GM18498 (cell line): ENCODE measurements at regions not wholly inside any gene's neighbourhood (a gene's known extent, or its start where the extent isn't known, plus 50 kb on each side); places are given as distances from the start of the nearest gene placed in this dataset.
A peak's percentile ranks its signal among the peaks of the same experiment; 100 is the strongest.

Source experiments
- ATAC-seq: cut with Tn5 transposase; IDR thresholded peaks from one replicate; pipeline ENCODE4 v1.9.1; 2021; ENCODE audit warnings: mild to moderate bottlenecking, moderate library complexity; ENCODE audit not compliant: unreplicated experiment

DNA sequence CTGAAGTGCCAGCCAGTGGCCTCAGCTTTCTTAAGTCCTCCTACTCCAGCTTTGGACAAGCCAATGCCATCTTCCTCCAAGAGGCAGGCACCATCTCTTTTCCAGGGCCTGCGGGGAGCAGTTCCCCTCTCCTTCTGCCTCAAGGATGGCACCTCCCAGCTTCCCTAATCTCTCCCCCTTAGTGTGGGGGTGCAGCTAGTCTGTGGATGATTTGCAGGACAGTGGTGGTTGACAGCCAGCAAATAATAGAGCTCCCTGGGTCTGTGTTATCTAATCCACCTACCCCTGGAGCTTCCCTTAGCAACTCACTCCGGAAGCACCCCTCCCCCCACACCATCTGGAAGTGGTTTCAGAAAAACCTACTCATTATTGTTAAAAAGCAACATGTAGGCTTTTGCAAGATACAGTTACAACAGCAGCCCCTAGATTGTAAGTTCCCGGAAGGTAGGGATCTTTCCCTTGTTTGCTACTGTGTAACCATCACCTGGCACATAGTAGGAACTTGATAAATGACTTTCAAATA lies 247.1 kb downstream of the BCOR start:
- no peak for ATAC-seq

DNA sequence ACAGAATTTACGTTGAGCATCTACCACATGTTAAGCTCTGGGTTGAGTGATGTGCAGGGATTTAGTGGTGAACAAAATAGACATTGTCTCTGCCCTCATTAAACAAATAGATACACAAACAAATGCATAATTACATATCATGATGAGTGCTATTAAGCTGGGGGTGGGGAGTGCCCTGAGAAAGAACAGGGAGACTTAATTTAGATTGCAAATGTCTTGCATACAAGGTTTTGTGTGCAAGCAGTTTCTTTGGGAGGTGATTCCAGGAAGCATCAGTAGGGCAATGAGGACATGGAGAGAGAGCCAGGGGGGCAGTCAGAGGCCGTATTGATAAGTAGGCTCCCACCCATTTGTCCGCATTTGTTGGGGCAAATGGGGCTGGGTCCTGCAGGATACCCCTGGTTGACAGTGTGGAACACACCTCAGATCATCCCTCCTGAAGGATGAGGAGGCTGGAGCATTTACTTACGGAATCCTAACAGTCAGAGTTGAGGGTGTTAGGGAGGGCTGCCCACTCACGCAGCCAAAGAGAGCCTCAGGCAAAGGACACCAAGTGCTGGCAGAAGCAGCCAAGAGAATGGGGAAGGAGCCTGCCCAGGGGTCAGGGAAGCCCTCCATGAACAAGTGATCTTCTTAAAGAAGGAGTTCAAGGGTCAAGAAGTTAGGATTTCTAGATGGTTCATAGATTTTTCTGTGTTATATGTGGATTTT lies 245.9 kb downstream of the BCOR start:
- no peak for ATAC-seq

DNA sequence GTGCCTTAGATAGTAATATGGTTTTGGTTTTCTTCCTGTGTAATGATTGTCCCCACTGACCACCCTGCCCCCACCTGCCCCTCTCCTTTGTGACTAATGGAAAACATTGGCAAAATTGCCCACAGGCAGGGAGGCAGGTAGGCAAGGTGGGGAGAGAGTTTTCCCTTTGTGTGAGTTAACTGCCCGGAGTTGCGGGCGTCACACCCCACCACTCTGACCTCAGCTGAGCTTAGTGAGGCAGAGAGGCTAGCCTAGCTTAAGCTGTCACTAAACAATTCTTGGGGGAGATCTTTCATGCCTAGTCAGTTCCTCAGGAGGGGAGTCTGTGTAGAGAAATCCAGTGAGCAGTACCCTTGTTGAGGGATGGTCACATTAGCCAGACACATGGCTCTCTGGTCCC lies 245.3 kb downstream of the BCOR start:
- ATAC-seq = no peak

DNA sequence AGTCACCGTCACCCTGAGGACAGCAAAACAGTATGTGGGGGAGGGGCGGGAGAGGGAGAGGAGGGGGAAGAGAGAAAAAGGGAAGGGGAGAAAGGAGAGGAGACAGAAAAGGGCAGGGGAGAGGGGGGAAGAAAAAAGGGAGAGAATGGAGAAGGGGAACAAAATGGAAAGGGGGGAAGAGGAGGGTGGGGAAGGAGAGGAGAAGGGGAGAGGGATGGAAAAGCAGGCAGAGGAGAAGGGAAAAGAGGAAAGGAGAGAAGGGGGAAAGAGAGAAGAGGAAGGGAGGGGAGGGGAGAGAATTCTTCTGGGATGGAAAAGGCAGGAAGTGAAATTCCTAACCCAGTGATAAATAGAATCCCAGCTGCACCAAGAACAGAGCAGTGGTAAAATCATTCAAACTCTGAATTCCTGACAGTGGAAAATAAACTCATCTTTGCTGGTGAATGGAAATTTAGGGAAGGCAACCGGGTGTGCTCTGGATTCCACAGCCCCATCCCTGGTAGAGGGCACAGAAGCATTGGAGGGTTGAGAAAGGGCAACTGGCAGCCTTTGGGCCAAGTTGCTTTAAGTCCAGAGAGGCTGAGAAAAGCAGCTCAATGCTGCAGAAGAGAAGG lies 244.2 kb downstream of the BCOR start:
- ATAC-seq = no peak

DNA sequence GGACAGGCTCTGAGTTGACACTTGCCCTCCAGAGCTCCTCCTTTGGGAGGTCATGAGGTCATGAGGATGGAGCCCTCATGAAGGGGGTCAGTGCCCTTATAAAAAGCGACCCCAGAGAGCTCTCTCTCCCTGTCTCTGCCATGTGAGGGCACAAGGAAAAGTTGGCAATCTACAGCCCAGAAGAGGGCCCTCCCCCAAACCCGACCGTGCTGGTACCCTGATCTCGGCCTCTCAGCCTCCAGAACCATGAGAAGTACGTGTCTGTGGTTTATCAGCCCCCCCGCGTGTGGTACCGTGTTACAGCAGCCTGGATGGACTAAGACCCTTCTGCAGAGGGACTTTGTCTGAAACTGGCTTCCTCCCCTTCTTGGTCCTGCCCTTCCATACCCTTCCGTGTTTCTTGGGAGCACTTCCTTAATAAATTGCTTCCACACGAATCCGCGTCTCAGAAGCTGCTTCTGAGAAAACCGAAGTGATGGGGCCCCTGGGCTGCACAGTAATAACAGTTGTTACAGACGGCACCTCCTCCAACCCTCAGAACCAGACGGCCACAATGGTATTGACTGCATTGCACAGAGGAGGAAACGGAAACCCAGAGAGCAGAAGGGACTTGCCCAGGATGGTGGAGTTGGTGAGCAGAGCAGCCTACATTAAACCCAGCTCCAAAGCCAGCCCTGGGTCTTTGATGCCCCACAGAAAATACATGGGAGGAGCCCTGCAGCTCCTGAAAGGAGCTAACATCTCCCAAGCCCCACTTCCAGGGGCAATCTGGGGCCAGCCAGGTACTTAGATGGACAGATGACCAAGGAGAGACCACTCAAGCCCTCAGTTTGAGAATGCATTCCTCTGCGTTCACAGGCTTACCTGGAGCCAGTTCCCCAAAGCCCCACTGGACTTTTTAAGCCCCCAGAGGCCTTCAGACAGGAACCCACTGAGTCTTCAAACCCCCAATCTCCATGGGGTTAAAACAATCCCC lies 242.7 kb downstream of the BCOR start:
- ATAC-seq = peak; percentile 76

DNA sequence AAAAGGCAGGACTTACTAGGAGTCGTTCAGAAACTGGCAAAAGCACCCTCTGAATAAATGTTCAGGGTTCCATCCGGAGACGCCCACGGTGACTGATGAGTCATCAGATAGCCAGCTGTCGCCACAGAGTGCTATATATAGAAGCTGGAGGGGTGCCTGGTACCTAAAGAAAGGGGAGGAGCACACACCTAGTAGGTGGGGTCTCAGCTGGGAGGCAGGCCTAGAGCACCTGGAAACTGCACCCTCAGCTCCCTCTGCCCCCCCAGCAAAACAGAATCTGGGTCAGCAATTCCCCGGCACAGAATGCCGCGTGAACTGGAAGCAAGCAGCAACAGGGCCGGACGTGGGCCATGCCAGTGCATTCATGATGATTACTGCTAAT lies 242.0 kb downstream of the BCOR start:
- peak; percentile 53 for ATAC-seq

DNA sequence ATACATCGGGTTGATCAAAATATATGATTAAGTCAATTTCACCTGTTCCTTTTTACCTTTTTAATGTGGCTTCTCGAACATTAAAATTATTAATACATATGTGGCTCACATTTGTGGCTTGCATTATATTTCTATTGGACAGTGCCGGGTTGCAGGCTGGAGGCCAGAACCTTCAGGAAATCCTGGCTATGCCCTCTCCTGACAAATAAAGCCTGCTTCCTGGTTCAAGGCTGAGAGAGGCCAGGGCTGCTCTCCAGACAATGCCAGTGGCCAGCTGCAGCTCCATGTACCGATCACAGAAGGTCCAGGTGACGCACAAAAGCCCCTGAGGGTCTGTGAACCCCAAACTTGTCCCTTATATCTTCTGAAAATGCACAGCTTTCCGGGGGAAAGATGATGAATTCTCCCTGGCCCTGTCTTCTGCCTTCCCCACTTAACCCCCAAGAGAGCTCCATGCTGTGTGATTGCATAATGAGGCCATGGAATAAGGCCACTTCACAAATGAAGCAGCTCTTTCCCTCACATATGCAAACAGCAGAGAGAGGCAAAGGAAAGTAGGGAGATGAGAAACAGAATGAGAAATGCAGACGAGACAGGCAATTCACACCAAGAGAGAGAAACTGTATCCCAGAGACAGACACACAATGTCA lies 241.2 kb downstream of the BCOR start:
- no peak for ATAC-seq

DNA sequence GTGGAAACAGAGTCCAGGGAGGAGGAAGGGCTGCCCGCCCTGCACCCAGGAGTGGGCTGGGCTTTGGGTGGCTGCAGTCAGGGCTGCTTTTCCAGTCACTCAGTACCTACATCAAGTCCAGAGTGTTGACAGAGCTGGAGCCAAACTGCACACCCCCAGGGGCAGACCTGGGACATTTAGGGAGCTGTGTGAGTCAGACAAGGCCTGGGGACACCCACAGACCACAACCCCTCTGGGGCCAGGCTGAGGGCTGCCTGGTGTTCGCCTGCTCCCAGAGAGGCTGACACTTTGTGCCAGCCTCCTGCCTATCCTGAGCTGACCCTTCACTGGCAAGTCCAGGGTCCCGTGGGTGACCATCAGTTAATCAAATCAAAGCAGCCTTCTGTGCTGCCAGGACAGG lies 240.0 kb downstream of the BCOR start:
- ATAC-seq = no peak

DNA sequence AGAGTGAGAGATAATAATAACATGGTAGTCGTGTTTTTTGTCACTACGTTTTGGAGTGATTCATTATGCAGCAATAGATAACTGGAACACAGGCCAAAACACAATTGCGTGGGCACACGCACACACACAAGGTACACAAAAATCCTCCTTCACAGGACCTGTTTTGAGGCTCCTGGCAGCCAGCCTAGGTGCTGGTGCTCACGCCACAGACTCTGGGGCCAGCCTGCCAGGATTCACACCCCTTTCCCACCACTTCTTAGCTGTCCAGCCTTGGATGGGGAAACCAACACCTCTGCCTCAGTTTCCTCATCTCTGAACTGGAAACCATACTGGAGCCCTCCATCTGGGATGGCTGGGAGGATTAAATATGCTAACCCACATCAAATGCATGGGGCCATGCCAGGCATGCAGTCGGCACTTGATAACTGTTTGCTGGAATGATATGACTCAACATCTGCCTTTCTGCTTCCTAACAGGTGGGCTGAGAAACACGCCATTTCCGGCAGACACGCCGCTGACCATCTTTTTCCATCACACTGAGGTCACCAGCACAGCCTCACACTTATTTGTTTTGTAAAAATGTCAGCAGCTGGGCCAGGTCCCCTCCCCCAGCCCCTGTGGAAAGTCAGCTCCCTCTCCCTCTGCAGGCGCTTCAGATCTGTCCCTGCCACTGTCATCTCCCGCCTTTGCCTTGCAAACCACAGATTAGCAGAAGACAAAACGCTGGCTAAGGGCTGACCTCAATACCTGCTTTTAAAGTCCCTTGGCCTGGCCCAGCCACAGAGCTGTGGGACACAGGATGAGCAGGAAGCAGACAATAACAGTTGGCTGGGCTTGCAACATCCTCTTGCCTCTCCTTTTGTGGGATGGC lies 237.5 kb downstream of the BCOR start:
- peak; percentile 64 for ATAC-seq

DNA sequence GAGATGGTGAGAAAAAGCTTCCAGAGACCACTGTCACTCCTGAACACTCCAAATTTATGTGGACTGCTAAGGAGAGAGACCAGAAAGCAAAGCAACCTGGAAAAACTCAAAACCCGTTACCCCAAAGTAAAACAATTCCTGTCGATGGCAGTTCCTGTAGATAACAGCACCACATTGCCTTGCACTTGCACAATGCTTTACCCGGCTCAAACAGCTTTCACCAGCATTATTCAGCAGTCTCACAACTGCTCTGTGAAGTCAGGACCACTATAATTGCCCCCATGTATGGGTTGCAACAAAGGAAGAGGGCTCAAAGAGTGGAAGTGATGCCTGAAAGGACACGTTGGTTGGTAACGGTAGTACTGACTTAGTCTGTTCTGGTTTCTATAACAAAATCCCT lies 234.8 kb downstream of the BCOR start:
- ATAC-seq = no peak

DNA sequence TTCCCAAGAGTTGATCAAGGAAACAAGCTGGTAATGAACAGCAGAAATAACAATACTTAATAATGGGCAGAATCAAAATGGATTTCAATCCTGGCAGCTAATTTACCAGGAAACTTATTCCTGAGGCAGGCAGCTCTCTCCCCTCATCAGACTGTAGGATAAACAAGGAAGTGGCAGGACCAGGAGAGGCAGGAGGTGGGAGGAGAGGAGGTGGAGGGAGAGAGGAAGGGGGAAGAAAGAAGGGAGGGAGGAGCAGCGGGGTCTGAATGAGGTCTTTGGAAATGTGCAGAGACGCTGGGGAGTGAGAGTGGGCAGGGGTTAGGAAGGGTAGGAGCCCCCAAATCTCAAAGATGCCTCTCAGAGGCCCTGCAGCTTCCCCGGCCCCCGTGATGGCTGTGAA lies 231.5 kb downstream of the BCOR start:
- ATAC-seq = no peak

DNA sequence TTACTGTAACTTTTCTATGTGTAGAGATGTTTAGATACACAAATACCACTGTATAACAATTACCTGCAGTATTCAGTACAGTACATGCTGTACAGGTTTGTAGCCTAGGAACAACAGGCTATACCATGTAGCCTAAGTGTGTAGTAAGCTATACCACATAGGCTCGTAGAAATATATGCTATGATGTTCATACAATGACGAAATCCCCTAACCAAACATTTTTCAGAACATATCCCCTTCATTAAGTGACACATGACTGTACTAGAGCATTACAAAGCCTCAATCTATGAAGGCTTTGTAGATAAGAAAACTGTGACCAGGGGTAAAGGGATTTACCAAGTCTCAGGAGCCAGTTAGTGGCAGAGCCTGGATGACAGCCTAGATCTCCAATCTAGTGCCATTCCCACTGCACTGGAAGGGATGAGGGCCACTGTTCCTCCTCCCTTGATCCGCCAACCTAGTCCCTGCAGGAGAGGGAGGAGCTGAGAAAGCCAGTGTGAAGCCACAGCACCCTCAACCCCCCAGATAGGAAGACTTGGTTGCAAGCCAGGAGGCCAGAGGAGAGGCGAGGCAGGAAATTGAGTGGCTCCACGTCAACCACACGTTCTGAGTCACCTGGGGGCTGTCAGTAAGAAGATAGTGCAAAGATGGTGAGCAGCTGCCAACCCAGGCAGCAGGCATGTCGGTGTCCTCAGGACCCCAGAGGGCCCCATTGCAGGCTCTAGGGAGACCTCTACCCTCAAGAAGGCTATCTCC lies 227.7 kb downstream of the BCOR start:
- no peak for ATAC-seq

DNA sequence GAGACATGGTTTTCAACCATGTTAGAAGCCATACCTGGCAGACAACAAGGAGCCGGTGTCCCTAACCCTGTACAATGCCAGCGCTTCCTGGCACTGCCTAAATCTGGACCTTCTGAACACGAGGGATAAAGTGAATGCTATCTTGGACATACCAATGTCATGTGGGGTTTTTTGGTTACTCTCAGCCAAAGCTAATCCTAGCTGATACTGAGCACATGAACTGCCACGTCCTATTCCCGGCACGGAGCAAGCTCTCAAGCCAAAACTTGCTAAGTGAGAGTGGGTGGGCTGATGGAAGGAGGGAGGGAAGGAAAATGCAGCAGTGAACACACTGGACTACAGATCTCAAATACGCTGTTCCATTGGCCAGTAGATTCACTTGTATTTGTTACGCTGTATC lies 226.1 kb downstream of the BCOR start:
- ATAC-seq = no peak

DNA sequence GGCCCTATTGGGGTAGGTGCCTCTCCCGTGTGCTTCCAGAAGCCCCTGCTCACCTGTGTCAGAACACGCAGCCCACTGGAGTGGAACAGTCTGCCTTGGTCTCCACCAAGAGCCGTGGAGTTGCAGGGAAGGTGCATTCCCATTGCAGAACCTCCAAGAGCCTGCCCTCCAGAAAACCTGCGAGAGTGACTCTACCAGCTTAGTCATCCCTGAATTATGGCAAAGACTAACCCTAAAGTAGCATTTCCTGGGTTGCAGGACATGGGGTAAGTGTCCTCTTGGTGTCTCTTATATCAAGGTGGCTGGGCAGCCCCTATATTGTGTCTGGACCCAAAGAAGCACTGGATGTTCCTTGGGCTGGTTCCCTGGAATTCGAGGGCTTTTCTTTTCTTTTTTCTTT lies 224.6 kb downstream of the BCOR start:
- no peak for ATAC-seq

DNA sequence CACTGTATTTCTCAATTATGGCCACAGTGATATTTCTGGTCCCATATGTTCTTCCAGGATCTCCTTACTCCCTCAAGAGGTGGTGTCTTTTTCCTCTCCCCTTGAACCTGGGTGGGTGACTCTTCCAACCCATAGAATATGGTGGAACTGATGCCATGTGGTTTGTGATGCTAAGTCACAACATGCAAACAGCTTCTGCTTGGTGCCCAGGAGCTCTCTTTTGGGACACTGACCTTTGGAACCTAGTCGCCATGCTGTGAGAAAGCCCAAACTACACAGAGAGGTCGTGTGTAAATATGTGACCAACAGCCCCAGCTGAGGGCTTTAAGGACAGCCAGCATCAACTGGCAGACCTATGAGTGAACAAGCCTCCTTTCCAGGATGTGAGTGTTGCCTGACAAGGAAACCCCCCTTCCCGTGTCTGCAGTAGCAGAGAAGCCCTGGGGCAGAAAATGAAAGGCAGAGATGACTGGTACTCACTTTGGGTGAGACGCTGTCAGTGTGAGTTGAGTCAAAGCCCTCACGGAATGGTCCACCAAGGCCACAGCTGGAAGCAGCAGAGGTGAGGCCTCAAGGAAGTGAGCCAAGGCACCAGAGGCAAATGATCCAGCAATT lies 223.4 kb downstream of the BCOR start:
- peak; percentile 95 for ATAC-seq

DNA sequence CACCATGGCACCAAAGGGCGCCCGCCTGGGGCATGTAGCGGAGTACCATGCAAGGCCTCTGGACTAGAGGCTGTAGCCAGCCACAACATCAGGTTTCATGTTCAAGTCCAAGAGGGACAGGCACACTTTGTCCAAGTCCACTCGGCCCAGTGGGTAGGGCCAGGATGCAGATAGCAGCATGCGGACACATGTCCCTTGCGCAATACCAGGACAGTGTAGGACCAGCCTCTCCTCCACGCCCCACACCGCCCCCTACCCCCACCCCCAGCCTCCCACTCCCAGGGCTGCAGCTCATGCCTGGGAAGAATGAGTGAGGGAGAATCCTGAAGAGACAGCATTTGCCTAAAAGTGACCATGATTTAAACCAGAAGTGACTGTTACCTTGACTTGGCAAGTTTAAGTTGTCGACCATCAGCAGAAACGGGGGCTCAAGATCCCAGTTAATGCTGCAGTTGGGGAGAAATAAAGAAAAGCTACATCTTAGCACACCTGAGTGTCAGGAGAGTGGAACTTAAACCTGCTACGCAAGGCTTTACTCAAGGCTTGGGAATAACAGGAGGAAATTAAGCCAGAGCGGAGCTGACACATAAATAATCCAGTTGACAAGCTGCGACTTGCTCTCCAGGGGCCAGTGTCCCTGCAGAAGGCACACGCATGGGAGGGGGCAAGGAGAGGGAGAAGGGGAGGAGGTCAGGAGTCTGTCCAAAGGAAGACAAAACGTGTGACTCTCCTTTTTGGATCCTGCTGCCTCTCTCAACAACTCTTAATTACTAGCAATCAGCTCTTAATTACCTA lies 221.7 kb downstream of the BCOR start:
- ATAC-seq = no peak

DNA sequence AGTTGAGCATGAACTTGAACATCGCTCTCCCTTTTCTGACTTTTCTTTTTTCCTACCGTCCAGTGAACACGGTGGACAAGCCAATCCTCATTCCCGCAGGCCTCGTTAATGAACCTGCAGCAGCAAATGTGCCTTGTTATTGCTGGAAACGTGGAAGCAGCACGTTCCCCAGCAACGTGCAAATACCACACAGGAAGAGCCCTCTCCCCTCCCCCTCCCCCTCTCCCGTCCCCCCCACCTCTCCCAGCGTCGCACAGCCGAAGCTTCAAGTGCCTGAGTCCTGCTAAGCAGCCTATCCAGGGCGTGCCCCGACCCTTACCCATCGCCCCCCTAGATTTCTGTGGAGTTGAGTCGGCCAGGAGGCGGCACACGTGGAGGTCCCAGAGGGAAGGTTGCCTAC lies 219.9 kb downstream of the BCOR start:
- ATAC-seq = no peak

DNA sequence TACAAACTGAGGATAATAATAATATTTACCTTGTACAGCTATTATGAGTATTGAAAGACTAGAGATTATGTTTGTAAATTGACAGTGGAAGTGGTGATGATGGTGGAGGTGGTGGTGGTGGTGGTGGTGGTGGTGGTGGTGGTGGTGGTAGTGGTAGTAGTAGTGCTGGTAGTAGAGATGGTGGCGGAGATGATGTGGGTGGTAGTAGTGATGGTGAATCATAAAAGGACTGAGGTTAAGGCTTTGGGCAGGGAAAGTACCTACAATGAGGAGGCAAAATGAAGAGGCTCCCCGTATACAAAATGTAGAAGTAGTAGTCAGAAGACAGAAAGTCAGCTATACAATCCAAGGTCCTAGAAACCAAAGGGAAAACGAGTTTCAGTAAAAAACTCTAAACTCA lies 214.1 kb downstream of the BCOR start:
- no peak for ATAC-seq
